GM19351 (cell line): ENCODE measurements at regions not wholly inside any gene's neighbourhood (a gene's known extent, or its start where the extent isn't known, plus 50 kb on each side); places are given as distances from the start of the nearest gene placed in this dataset.
"Not testable (repeated sequence)": the region's sequence is repeated elsewhere in the genome, so short reads cannot be mapped to it uniquely, and the experiment has no call there.

ENCODE experiments used
- ATAC-seq: cut with Tn5 transposase; IDR thresholded peaks from one replicate; pipeline ENCODE4 v1.9.1; 2021; ENCODE audit warnings: mild to moderate bottlenecking, moderate library complexity; ENCODE audit not compliant: unreplicated experiment

DNA sequence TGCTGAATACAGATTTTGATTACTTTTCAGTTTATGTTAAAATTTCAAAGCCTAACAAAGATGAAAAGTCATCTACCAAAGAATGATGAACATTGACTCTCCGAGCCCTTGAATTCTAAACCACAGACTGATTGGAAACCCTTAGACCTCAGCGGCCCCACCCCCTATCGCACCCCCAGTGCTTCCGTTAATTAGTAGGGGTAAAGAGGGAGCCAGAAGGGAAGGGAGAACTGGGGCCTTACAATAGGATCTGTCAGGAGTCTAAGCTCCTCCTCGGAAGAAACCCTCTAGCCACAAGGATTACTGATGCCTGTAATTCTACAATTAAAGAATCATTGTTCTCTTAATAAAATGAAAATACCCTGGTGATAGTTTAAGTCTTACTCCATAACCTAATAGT lies 79.7 kb upstream of the JARID2 start:
- no peak for ATAC-seq

- no peak for ATAC-seq
Measured at GRCh38 chr6:15170126-15170525, 75.7 kb upstream of the JARID2 start.

DNA sequence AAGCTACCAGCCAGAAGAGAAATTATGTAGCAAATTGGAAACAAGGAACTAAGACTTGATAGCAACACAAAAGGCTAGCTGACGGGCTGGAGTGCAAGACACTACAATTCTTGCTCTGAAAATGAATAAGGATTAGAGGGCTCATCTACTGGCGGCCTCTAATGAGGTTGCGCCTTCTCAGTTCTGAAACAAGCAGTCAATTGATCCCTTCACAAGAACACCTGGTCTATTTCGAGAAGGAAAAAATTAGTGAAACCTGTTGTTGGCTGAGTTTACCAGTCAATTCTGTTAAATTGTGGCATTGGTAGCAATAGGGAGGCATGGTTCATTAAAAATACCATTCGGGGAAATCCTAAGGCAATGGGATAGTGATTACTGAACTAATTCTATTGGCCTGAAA lies 74.8 kb upstream of the JARID2 start:
- ATAC-seq, result no peak

- ATAC-seq, result no peak
Measured at GRCh38 chr6:15176816-15177370, 69.0 kb upstream of the JARID2 start.

- no peak for ATAC-seq
Measured at GRCh38 chr6:15183979-15184378, 61.9 kb upstream of the JARID2 start.

GRCh38 chr6:15184441-15184861 lies 61.4 kb upstream of the JARID2 start:
- peak; percentile 61 for ATAC-seq

- ATAC-seq, result not testable (repeated sequence)
Measured at GRCh38 chr6:15185111-15185510, 60.8 kb upstream of the JARID2 start.

GRCh38 chr6:15193451-15193850 lies 52.4 kb upstream of the JARID2 start:
- ATAC-seq, result not testable (repeated sequence)

GRCh38 chr6:15194453-15194852 lies 51.4 kb upstream of the JARID2 start:
- ATAC-seq, result no peak
